ENCODE measurements at regions not wholly inside any gene's neighbourhood (a gene's known extent, or its start where the extent isn't known, plus 50 kb on each side); places are given as distances from the start of the nearest gene placed in this dataset.

DNA sequence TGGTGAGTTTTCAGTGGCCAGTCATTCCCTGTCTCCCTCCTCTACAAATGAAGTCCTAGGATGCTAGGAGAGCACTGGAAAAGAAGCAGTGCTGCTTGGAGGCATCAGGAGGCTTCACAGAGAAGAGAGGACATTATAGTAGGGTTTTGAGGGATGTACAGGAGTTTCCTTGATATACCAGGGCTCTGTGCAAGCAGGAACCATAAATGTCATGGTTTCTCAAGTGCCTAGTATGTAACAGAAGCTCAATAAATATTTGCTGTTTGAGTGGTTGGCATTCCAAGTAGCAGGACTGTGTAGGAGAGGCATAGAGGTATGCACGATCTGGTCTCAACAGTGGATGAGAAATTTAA, 133.5 kb upstream of the WNT4 start:
- no peaks in the 10 kb centered on the region for H3K27me3 ChIP-seq
- intact Hi-C loops (cut with DNase I): no loop called here
- no peak overlapping the region for H3K27ac ChIP-seq
- no peak for DNase-seq (ENCODE audit: low spot score in 2 of 2)
- H3K36me3 ChIP-seq: no peaks in the 10 kb centered on the region
- no peaks in the 10 kb centered on the region for H3K9me3 ChIP-seq
- TF ChIP-seq, protein P1, sequence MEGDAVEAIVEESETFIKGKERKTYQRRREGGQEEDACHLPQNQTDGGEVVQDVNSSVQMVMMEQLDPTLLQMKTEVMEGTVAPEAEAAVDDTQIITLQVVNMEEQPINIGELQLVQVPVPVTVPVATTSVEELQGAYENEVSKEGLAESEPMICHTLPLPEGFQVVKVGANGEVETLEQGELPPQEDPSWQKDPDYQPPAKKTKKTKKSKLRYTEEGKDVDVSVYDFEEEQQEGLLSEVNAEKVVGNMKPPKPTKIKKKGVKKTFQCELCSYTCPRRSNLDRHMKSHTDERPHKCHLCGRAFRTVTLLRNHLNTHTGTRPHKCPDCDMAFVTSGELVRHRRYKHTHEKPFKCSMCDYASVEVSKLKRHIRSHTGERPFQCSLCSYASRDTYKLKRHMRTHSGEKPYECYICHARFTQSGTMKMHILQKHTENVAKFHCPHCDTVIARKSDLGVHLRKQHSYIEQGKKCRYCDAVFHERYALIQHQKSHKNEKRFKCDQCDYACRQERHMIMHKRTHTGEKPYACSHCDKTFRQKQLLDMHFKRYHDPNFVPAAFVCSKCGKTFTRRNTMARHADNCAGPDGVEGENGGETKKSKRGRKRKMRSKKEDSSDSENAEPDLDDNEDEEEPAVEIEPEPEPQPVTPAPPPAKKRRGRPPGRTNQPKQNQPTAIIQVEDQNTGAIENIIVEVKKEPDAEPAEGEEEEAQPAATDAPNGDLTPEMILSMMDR (IDR thresholded peaks at IDR 0.05): no peak
- no peak overlapping the region for H3K4me3 ChIP-seq
- H3K4me1 ChIP-seq: no peaks in the 10 kb centered on the region

DNA sequence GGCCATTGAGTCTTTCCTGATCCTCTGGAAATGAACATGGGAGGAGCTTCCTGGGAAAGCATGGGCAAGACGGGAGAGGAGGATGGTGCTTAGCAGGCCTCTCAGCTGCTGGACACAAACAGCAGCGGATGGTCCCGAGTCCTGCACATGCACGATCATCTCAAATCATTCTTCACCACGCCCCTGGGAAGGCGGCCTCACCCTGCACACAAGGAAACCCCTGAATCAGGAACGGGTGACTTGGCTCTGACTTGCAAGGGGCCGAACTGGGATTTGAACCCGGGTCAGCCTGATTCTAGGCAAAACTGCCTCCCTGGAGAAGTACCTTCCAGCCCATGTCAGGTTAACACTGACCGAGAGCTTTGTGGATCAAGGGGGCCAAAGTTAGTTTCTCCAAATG, 134.8 kb upstream of the WNT4 start:
- intact Hi-C loops (cut with DNase I): no loop called here
- Histone ChIP-seq H3K27ac (no peak overlapping the region), H3K4me3 (no peak overlapping the region), H3K36me3 (no peaks in the 10 kb centered on the region), H3K9me3 (no peaks in the 10 kb centered on the region), H3K27me3 (no peaks in the 10 kb centered on the region), H3K4me1 (no peaks in the 10 kb centered on the region)
- TF ChIP-seq, protein P1 (IDR thresholded peaks at IDR 0.05): no peak
- DNase-seq (ENCODE audit: low spot score in 2 of 2): no peak

DNA sequence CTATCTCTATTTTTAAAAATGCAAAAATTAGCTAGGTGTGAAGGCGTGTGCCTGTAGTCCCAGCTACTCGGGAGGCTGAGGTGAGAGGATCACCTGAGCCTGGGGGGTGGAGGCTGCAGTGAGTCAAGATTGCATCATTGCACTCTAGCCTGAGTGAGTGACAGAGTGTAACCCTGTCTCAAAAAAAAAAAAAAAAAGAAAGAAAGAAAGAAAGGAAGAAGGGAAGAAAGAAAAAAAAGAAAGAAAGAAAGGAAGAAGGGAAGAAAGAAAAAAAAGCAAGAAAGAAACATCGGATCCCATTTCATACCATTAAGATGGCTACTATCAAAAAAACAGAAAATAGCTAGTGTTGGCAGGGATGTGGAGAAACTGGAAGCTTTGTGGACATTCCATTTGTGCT, 136.8 kb upstream of the WNT4 start:
- Histone ChIP-seq H3K27me3 (no peaks in the 10 kb centered on the region), H3K4me1 (no peaks in the 10 kb centered on the region), H3K27ac (no peak overlapping the region), H3K9me3 (no peaks in the 10 kb centered on the region), H3K36me3 (no peaks in the 10 kb centered on the region), H3K4me3 (no peak overlapping the region)
- no peak for DNase-seq (ENCODE audit: low spot score in 2 of 2)
- intact Hi-C loops (cut with DNase I): no loop called here
- TF ChIP-seq, protein P1 (IDR thresholded peaks at IDR 0.05): no peak

DNA sequence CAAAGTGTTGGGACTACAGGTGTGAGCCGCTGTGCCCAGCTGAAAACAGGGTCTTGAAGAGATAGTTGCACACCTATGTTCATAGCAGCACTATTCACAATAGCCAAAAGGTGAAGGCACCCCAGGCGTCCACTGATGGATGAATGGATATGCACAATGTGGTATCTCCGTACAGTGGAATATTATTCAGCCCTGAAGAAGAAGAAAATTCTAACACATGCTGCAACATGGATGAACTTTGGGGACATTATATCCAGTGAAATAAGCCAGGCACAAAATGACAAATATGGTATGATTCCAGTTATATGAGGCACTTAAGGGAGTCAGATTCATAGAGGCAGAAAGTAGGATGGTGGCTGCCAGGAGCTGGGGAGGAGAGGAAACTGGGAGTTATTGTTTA, 137.6 kb upstream of the WNT4 start:
- DNase-seq (ENCODE audit: low spot score in 2 of 2): no peak
- H3K9me3 ChIP-seq: no peaks in the 10 kb centered on the region
- TF ChIP-seq, protein P1 (IDR thresholded peaks at IDR 0.05): no peak
- intact Hi-C loops (cut with DNase I): no loop called here
- H3K36me3 ChIP-seq: no peaks in the 10 kb centered on the region
- no peak overlapping the region for H3K27ac ChIP-seq
- H3K27me3 ChIP-seq: no peaks in the 10 kb centered on the region
- H3K4me3 ChIP-seq: no peak overlapping the region
- H3K4me1 ChIP-seq: no peaks in the 10 kb centered on the region

DNA sequence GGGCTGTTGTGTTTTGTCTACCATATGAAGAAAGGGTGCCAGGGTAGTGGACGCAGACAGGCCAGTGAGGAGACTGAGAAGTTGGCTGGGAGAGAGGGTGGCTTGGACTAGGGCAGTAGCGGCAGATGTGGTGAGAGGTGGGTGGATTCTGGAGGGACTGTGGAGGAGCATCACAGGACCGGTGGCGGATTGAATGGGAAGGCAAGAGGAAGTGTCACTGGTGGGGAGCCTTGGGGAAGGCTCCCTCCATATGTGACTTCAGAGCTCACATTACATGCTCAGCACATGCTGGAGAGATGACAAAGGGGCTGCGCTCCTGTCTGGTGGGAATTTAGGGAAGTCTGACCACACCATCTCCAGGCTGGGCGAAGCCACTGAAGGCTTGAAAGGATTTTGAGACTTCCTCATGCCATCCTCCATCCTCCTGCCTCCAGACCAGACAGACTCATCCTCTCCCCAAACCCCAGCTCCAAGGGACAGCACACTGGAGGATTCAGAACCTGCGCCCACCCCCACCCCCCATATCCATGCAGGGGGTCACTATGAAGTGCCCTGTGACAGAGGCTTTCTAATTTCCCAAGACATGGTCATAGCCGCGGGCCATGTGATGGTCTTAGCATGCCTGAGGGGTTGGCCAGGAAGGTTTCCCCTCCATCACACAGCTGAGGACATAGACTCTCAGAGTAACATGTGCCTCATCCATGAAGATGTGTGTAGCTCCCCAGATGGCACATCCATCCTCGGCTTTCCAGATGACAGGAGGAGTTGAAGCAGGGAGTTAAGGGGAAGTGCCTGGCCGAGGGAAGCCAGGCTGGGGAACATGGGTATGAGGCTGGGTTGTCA, 138.8 kb upstream of the WNT4 start:
- Histone ChIP-seq H3K4me1 (no peaks in the 10 kb centered on the region), H3K27me3 (no peaks in the 10 kb centered on the region), H3K36me3 (no peaks in the 10 kb centered on the region), H3K9me3 (no peaks in the 10 kb centered on the region), H3K4me3 (no peak overlapping the region), H3K27ac (no peak overlapping the region)
- TF ChIP-seq, protein P1 (IDR thresholded peaks at IDR 0.05): no peak
- intact Hi-C loops (cut with DNase I): no loop called here
- DNase-seq (ENCODE audit: low spot score in 2 of 2): peak in 1 of 2 donors; percentile 19
